22Rv1 (cell line): ENCODE measurements at regions not wholly inside any gene's neighbourhood (a gene's known extent, or its start where the extent isn't known, plus 50 kb on each side); places are given as distances from the start of the nearest gene placed in this dataset.
A peak's percentile ranks its signal among the peaks of the same experiment; 100 is the strongest.

Experiments used
- ZFX ChIP-seq: fragments of 450-650 bp; IDR thresholded peaks from 2 replicates; pipeline ENCODE4 v1.6.1; 2017; ENCODE audit warnings: antibody characterized with exemption, borderline replicate concordance
- TF ChIP-seq, protein P1 (sequence below): fragments of 450-650 bp; IDR thresholded peaks from 2 replicates; pipeline ENCODE4 v1.5.1; 2017; ENCODE audit warnings: mild to moderate bottlenecking

DNA sequence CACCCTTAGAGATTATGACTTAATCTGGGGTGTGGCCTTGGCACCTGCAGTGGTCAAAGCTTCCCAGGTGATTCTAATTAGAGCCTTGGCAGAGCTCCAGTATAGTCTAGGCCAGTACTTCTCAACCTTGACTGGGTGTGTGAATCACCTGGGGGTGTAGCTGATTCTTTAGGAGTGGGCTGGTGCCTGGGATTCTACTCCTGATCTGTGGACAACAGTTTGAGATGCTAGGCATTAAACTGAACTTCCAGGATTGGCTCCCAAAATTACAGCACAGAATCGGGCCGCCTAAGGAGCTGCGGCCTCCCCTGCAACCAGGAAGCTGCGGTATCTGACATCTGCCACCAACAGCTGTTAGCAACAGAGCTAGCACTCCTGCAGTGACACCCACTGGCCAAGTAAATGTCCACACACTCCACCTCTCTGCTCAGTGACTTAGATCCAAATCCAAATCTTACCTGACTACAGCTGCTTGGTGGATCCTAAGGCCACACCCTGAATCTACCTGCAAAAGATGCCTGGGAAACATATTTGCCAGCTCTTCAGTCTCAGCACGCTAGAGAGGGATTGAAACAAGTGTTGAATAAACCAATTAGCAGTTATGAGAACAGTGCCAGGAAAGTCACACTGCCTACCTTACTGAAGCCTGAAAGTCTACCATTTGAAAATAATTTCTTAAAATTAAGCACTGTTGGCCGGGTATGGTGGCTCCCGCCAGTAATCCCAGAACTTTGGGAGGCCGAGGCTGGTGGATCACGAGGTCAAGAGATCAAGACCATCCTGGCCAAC, 126.7 kb downstream of the UNC5CL start:
- TF ChIP-seq, protein P1, sequence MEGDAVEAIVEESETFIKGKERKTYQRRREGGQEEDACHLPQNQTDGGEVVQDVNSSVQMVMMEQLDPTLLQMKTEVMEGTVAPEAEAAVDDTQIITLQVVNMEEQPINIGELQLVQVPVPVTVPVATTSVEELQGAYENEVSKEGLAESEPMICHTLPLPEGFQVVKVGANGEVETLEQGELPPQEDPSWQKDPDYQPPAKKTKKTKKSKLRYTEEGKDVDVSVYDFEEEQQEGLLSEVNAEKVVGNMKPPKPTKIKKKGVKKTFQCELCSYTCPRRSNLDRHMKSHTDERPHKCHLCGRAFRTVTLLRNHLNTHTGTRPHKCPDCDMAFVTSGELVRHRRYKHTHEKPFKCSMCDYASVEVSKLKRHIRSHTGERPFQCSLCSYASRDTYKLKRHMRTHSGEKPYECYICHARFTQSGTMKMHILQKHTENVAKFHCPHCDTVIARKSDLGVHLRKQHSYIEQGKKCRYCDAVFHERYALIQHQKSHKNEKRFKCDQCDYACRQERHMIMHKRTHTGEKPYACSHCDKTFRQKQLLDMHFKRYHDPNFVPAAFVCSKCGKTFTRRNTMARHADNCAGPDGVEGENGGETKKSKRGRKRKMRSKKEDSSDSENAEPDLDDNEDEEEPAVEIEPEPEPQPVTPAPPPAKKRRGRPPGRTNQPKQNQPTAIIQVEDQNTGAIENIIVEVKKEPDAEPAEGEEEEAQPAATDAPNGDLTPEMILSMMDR = peak; percentile 87
- TF ChIP-seq ZFX = no peak
